Loucy (cell line): ENCODE measurements at regions not wholly inside any gene's neighbourhood (a gene's known extent, or its start where the extent isn't known, plus 50 kb on each side); places are given as distances from the start of the nearest gene placed in this dataset.

Experiments used
- H2AFZ ChIP-seq: fragments of 200-600 bp; sonication (generic); 2 replicates; pipeline ENCODE4 v1.6.0; 2016; ENCODE audit warnings: antibody characterized with exemption, mild to moderate bottlenecking, low read length, moderate library complexity
- H3F3A ChIP-seq: fragments of 200-600 bp; 2 replicates; pipeline ENCODE4 v1.6.0; 2016; ENCODE audit warnings: antibody characterized with exemption, low read depth, mild to moderate bottlenecking
- H3K27me3 ChIP-seq: fragments of 200-600 bp; sonication (generic); 2 replicates; pipeline ENCODE4 v1.6.1; 2014; ENCODE audit warnings: low read length, mild to moderate bottlenecking; ENCODE audit not compliant: insufficient read depth, poor library complexity, severe bottlenecking
- H3K36me3 ChIP-seq: fragments of 200-600 bp; sonication (generic); 2 replicates; pipeline ENCODE4 v1.6.1; 2016; ENCODE audit warnings: low read length; ENCODE audit not compliant: insufficient read depth
- H3K4me1 ChIP-seq: fragments of 200-600 bp; sonication (generic); 2 replicates; pipeline ENCODE4 v1.5.1; 2014; ENCODE audit warnings: low read length, mild to moderate bottlenecking; ENCODE audit not compliant: insufficient read depth, poor library complexity, severe bottlenecking
- H3K4me2 ChIP-seq: fragments of 200-600 bp; sonication (generic); 2 replicates; pipeline ENCODE4 v1.6.0; 2014; ENCODE audit warnings: antibody characterized with exemption, low read length, low read depth, mild to moderate bottlenecking; ENCODE audit not compliant: poor library complexity, severe bottlenecking
- H3K4me3 ChIP-seq: fragments of 200-600 bp; sonication (generic); 2 replicates; pipeline ENCODE4 v1.5.1; 2014; ENCODE audit warnings: low read length, mild to moderate bottlenecking, mixed read lengths; ENCODE audit not compliant: poor library complexity, severe bottlenecking
- H3K79me2 ChIP-seq: fragments of 200-600 bp; sonication (generic); 2 replicates; pipeline ENCODE4 v1.6.1; 2014; ENCODE audit warnings: low read length; ENCODE audit not compliant: insufficient read depth
- H3K9ac ChIP-seq: fragments of 200-600 bp; sonication (generic); 2 replicates; pipeline ENCODE4 v1.6.0; 2014; ENCODE audit warnings: mild to moderate bottlenecking, low read depth, low read length, moderate library complexity; ENCODE audit not compliant: poor library complexity, severe bottlenecking
- H3K9me2 ChIP-seq: fragments of 200-600 bp; sonication (generic); replicated peaks from 2 replicates; pipeline ENCODE4 v1.6.1; 2016; ENCODE audit warnings: low read depth, low read length, mixed read lengths
- H3K9me3 ChIP-seq: fragments of 200-600 bp; sonication (generic); 2 replicates; pipeline ENCODE4 v1.6.1; 2014; ENCODE audit warnings: mild to moderate bottlenecking, antibody characterized with exemption, low read length, low read depth; ENCODE audit not compliant: insufficient read depth
- H4K20me1 ChIP-seq: fragments of 200-600 bp; sonication (generic); 2 replicates; pipeline ENCODE4 v1.6.0; 2014; ENCODE audit warnings: antibody characterized with exemption, low read length, mild to moderate bottlenecking; ENCODE audit not compliant: insufficient read depth, poor library complexity, severe bottlenecking
- CTCF ChIP-seq: fragments of 200-600 bp; sonication (generic); conservative IDR thresholded peaks from 2 replicates; pipeline ENCODE4 v1.5.1; 2014; ENCODE audit warnings: mild to moderate bottlenecking, antibody characterized with exemption, low read length
- EZH2phosphoT487 ChIP-seq: fragments of 200-600 bp; IDR thresholded peaks from 2 replicates; pipeline ENCODE4 v1.6.1; 2018; ENCODE audit warnings: antibody characterized with exemption, mild to moderate bottlenecking, moderate library complexity, borderline replicate concordance

DNA sequence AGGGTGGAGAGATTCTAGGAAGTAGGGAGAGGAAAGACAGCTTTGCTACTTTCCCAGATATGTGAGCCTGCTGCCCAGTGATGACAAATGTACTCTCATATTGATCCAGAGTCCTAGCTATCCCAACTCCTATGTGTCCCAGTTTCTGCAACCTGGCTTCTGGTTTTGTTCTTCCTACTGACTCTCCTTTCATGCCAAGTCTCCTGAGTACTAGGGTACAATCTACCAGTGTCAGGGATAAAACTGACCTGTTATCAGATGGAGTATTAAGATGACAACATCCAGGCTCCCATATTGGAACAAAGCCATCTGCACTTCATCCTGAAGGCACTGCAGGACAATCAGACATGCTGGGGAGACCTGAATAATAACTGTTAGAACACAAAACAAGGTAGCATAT, 233.7 kb upstream of the PHYHIPL start:
- Histone ChIP-seq H3K9me2 (no peaks in the 10 kb centered on the region), H2AFZ (no peak overlapping the region), H3K79me2 (no peaks in the 10 kb centered on the region), H3K9ac (no peak overlapping the region), H3F3A (no peaks in the 10 kb centered on the region), H3K36me3 (no peaks in the 10 kb centered on the region), H3K4me3 (no peak overlapping the region), H3K4me2 (no peak overlapping the region), H3K4me1 (no peaks in the 10 kb centered on the region), H3K27me3 (no peaks in the 10 kb centered on the region), H3K9me3 (no peaks in the 10 kb centered on the region), H4K20me1 (no peaks in the 10 kb centered on the region)
- TF ChIP-seq EZH2phosphoT487 (no peak), CTCF (no peak)

- no peaks in the 10 kb centered on the region for H3K79me2 ChIP-seq
- no peak overlapping the region for H3K9ac ChIP-seq
- no peaks in the 10 kb centered on the region for H3K36me3 ChIP-seq
- no peaks in the 10 kb centered on the region for H3F3A ChIP-seq
- no peaks in the 10 kb centered on the region for H4K20me1 ChIP-seq
- TF ChIP-seq CTCF (no peak), EZH2phosphoT487 (no peak)
- H3K4me3 ChIP-seq: no peak overlapping the region
- no peaks in the 10 kb centered on the region for H3K9me2 ChIP-seq
- H3K4me1 ChIP-seq: no peaks in the 10 kb centered on the region
- no peak overlapping the region for H2AFZ ChIP-seq
- H3K27me3 ChIP-seq: no peaks in the 10 kb centered on the region
- no peak overlapping the region for H3K4me2 ChIP-seq
- H3K9me3 ChIP-seq: no peaks in the 10 kb centered on the region
These were observed 233.1 kb upstream of the PHYHIPL start for GRCh38 chr10:58943256-58943890.

- no peaks in the 10 kb centered on the region for H3K27me3 ChIP-seq
- no peak overlapping the region for H3K4me2 ChIP-seq
- no peak overlapping the region for H3K9ac ChIP-seq
- H3K4me3 ChIP-seq: no peak overlapping the region
- no peaks in the 10 kb centered on the region for H3K9me3 ChIP-seq
- TF ChIP-seq CTCF: no peak
- no peaks in the 10 kb centered on the region for H3K4me1 ChIP-seq
- H4K20me1 ChIP-seq: no peaks in the 10 kb centered on the region
- no peaks in the 10 kb centered on the region for H3K79me2 ChIP-seq
- no peaks in the 10 kb centered on the region for H3F3A ChIP-seq
- no peaks in the 10 kb centered on the region for H3K9me2 ChIP-seq
- H2AFZ ChIP-seq: no peak overlapping the region
- no peaks in the 10 kb centered on the region for H3K36me3 ChIP-seq
These were observed 232.5 kb upstream of the PHYHIPL start for GRCh38 chr10:58943960-58944359.
